SHP77 treated with DMSO at 0.1 percent for 48 hours (cell line): ENCODE measurements at regions not wholly inside any gene's neighbourhood (a gene's known extent, or its start where the extent isn't known, plus 50 kb on each side); places are given as distances from the start of the nearest gene placed in this dataset.

Source experiments
- DNase-seq: peaks from one replicate; lab custom pipeline; 2025; lab: John Stamatoyannopoulos, UW

DNA sequence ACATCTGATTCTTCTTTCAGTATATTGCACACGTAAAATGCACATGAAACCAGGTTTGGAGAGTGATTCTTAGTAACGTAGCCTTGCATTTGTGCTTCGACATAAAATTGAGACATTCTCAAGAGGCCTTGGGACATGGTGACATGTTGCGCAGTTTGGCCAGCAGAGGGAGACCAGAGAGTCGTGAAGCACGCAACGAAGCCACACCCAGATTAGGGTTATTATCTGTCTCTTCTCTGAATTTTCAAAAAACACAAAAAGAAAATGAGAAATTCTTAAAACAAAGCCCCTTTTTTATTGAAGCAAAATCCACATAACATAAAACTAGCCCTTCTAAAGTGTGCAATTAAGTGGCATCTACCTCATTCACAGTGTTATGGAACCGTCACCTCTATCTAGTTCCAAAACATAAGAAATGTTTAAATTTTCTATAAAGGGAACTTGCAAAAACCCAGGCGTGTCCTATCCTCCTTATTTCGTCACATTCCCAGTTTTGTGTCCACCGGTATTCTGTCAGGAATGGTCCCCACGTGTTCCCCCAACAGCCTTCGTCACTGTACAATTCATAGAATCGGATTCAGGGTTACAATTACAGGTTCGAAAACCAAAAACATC lies 108.8 kb upstream of the ATF7IP start:
- DNase-seq = peak; percentile 7

DNA sequence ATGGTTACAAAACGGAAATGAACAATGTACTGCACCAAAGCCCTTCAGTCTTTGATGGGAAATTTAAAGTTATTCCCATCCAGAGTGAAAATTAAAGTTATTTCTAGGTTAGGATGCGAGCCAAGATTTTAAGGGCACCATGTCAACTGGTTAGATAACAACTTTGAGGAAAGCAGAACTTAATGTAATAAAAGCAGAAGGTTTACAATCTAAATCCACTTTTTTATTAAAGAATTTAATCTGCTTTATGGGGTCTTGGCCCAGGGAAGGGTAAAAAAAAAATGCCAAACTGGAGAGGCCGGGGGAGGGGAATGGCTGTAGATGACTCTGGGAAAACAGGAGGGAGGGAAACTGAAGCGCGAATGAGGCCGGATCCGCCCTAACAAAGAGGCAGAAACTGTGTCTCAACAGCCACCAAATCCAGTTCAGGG lies 108.2 kb upstream of the ATF7IP start:
- DNase-seq = no peak

DNA sequence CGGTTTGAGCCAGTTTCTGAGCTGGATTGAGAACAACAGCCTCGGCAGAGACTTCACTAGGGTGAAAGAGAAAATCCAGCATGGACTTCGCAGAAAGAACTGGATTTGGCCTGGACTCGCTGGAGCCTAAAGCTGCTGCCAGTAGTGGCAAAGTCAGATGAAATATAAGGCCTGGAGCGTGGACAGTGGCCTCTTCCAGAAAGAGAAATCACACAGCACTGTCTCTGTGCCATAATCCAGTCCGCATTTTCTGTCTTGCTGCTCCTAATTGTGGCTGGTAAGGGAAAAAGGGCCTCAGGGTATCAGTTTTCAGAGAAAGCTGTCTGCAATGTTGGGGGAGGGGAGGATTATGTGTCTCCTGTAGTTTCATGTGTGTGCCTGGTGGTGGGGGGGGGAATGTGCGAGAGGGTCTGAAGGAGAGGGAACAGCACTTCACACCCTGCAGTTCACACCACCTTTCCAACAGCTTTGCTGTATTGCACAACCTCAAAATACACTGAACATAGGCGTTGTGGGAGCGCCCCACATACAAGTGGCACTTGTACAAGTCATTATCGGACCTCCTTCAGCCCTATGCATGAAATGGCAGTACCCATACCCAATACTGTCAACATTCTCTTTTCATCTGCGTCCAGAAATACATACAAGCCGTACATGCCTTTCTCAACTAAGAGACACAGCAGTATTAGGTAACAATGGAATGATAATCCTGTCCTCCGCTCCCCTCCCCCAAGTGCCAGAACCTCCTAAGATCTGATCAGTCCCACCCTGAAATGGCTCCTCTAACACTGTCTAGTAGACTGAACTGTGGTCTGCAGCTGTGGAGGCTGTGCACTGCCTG lies 107.5 kb upstream of the ATF7IP start:
- DNase-seq = peak; percentile 91

DNA sequence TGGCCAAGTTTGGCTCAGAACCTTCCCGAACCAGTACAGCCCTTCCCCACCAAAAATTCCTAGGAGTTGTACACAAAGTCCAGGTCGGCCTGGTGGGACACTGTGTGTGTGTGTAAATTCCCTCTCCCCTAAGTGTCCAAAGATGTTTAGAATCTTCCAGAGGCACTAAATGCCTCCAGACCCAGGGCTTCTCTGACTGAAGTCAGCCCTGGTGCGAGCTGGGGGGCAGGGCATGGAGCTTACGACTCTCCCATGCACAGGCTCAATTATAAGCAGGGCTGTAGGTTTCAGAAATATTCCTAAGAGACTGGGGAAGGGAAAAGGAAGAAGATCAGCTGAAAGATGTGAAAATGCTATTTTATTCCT lies 106.9 kb upstream of the ATF7IP start:
- no peak for DNase-seq

DNA sequence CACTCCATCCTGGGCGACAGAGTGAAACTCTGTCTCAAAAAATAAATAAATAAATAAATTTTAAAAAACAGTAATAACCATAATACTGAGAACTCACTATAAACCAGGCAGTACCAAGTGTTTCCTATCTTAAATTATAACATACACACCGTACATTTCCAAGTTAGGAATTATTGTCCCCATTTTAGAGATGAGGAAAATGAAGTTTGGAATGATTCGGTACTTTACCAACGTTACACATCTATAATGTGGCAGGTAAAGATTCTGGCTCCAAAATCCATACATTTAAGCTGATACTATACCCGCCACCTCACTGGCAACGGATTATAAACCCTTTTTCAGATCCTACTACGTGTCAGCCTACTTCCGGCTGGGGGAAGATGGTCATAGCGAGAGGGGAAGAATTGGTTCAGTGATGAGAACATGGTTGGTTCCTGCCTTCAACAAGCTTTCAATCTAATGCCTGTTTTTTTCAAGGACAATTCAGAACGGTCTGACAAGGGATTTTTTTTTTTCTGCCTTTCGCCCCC lies 105.9 kb upstream of the ATF7IP start:
- no peak for DNase-seq

DNA sequence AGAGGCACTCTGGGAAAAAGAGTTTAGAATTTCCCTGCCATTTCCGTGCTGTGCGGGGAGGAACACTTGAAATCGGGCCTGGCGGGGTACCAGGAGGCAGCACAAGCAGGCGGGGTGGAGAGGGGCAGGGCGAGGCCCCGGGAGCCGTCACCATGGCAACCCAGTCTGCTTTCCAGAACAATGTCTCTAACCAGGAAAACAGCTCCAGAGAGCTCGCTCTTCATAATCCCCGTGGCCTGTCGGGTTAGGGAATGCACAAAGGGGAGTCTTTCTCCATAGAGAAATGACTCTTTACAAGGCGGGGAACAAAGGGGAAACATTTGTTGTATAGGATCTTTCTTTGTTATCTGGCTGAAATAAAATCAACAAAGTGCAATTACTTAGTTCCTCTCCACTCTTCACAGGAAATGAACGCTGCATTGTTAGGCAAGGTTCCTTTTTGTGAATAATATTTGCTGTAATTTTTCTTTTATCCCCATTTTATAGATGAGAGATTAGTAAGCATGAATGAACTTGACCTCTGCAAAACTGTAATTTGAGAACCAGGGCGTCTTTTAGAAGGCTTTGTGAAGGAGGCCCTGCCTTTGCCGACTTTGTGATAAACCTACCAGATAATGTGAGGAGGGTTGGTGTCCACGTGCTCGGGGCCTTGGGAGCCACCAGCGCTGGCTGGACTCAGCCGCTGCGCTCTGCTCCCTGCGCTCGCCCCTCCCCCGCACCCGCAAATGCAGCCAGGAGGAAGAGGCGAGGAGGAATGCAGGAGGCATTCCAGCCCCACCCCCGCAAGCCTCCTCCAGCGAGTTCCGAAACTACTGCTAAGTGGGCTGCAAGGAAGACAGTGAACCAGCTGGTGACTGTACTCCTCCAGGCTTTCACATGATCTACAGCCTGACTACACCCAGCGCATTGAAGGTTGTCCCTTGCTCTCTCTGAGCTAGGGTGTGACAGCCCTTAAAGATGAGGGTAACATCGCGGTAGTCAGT lies 105.2 kb upstream of the ATF7IP start:
- peak; percentile 35 for DNase-seq

DNA sequence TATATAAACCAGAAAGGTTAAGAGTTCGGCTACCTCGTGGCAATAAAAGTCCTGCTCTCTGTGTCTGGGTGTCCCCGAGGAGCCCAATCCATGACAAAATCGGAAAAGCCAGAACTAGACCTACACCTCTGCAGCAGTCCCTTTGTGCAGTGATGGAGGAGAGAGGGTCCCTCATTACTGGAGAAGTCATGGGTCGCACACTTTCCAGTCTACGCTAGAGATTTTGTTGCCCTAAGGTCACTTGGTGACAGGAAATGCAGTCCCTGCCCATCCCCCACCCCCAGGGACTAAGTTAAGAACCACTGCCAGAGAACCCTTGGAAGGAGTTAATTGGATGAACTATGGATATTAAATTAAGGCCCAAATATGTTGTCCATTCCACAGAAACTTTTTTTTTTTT lies 104.4 kb upstream of the ATF7IP start:
- no peak for DNase-seq

DNA sequence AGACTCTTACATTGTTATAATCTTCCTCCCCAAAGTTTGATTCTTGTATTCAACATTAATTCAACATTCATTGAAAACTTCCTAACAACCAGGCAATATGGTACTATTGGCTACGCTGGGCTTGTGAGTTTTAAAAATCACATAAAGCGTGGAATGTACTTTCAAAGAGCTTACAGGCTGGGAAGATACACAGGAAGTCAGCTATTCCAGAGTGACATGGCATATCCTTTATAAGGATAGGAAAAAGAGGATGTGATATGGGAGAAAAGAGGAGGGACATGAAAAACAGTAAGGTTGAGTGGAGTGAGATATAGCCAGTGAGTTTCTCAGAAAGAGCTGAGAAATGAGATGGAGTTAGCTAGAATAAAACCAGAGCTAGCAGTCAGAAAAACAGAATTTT lies 103.6 kb upstream of the ATF7IP start:
- DNase-seq = no peak

DNA sequence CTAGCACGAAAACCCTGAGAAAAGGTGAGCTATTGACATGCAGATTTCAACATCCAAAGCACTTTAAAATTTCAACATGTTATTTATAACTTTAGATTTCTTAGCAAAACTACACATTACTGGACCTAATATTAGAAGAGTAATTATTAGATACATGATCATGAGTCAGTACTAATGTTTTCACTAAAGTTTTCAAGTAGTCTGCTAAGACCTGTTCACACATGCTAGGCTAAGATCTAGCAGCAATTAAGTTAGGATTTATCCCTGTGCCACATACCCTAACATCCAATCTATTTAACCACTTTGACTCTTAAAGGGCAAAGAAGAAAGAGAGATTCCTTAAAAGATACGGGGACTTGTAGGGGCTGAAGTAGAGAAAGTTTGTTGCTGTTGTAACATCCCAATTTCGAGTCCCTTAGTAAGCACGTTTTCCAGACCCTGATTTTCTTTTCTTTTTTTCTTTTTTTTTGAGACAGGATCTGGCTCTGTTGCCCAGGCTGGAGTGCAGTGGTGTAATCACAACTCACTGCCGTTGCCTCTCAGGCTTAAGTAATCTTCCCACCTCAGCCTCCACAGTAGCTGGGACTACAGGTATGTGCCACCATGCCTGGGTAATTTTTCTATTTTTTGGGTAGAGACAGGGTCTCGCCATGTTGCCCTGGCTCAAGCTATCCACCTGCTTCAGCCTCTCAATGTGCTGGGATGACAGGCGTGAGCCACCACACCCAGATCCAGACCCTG lies 102.5 kb upstream of the ATF7IP start:
- no peak for DNase-seq

DNA sequence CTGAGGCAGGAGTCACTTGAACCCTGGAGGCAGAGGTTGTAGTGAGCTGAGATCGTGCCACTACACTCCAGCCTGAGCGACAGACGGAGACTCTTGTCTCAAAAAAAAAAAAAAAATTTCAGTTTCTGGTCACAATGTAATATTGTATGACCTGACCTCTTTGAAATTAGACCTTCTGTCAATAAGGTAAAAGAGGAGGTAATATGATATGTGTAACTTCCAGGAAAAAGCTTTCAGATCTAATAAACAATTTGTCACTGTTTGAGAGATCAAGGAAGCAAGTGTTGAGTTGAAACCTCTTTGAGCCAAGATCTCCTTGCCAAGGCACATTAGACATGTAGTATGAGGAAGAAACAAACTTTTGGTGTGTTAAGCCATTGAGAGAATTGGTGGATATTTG lies 101.7 kb upstream of the ATF7IP start:
- no peak for DNase-seq

DNA sequence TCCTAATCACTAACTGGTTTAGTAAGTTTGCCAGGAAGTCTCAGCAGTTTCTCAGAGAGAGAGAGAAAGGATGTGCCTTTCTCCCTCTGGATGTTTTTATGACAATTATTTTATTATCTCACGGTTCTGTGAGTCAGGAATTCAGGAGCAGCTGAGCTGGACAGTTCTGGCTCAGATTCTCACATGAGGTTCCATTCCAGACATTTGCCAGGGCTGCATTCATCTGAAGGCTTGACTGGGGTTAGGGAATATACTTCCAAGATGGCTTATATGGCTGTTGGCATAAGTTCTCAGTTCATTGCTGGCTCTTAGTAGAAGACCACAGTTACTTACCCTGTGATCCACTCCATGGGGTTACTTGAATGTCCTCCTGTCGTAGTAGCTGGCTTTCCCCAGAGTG lies 101.2 kb upstream of the ATF7IP start:
- DNase-seq = no peak

DNA sequence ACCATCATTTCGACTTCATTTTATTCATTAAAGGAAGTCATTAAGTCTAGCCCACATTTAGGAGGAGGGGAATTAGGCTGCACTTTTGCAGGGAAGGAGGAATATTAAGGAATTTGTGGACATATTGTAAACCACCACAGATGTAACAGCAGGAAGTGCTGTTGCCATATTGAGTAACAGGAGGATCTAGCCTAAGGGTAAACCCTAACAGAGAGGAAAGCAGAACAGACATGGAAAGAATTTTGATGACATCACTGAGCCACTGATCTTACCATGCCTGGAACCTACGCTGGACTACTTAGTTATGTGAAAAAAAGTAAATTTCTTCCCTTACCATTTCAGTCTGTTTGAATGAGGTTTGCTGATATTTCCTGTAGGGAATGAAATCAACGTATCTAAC lies 100.7 kb upstream of the ATF7IP start:
- no peak for DNase-seq

DNA sequence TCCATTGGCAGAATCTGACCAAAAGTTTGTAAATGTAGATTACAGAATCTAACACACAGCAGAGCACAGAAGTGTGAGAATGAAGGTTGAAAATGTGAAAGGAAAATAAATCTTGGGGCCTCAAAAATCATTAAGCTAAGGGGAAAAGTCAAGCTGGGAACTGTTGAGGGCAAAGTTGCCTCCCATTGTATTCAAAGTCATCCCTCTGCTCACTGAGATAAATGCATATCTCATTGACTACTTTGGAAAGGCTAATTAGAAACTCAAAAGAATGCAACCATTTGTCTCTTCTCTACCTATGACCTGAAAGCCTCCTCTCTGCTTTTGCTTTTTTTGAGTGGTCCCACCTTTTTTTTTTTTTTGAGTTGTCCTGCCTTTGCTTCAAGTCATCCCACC lies 97.4 kb upstream of the ATF7IP start:
- no peak for DNase-seq

DNA sequence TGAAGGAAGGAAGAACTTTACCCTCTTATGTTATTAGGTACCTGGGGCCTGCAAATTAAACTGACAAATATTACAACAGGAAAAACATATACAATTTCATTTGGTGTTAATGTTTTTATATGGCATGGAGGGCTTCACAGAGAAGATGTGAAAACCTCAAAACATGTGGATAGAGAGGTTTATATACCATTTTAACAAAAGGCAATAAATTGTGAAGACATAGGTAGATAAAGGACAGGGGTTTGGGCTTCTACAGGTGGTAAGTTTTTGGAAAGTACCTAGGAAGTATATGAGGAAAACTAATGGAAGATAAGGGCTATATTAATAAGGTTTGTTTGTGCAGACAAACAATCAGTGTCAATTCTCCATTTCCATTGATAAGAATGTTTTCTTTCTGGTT lies 95.1 kb upstream of the ATF7IP start:
- DNase-seq = no peak

DNA sequence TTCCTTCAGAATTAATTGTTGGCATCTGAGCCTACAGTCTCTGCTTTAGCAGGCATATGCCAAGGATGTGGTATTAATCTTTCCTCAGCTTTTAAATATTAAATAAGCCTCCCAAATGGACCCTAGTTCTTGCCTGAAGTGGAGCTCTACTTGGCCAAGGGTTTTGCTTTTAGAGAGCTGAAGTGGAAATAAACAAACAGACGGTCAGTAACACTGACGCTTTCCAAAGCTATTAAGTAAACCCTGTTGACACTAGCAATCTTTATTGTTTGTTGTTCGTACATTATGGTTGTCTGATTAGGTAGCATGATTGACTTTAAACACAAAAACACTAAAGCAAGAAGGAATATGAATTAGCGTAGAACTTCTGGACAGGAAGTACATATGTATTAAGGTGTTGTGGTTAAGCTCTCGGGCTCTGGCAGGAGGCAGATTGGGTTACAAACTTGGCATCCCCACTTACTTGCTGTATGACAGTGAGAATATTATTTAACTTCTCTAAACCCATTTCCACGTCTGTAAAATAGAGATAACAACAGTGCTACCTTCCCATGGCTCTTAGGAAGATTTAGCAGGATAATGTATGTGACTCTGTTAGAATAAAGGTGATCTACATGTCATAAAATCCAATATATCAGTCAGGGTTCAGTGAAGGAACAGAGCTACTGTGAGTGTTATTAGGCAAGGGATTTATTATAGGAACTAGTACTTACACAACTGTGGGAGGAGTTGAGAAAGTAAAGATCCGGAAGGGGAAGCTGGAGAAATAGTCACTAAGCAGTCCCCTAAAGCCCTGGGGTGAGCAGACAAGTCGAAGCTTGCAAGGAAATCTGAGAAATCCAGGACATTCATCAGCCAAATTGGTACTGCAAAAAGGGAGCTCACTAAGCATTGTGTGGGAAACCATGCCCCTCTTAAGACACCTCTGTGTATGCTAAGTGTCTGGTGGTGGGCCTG lies 92.2 kb upstream of the ATF7IP start:
- no peak for DNase-seq

DNA sequence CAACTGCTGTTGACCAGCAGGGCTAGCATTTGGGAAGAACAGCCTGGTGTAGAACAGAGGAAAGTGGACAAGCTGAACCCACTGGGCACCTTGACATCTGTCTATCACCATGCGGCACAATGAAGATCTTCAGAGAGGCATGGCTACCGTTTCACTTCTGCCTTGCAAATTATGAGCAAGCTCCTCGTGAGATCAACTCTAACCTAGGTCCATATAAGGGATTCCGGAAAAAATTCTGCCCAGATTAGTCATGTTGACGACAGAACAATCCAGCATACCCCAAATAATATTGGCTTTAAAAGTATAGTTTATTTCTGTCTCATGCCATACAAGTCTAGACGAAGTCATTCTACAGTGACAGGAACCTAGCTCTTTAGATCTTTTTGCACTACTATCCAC lies 91.6 kb upstream of the ATF7IP start:
- DNase-seq = no peak

DNA sequence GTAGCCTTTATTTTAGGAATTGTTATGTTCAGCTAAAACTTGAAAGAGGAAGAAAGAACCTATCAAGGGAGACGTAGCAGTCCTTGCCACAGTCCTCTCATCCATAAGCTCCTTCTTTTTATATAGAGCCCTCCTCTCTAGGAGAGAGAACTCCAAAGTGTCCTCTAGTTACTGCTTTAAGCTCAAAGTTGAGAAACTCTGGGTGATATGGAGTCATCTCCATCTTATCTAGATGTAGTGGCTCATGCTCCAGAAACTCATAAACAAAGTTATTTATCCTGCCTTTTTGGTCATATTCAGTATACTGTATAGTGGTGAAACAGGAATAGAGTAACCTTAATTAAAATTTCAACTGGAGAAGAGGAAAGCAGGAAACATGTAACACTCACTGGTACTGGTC lies 90.4 kb upstream of the ATF7IP start:
- DNase-seq = no peak

DNA sequence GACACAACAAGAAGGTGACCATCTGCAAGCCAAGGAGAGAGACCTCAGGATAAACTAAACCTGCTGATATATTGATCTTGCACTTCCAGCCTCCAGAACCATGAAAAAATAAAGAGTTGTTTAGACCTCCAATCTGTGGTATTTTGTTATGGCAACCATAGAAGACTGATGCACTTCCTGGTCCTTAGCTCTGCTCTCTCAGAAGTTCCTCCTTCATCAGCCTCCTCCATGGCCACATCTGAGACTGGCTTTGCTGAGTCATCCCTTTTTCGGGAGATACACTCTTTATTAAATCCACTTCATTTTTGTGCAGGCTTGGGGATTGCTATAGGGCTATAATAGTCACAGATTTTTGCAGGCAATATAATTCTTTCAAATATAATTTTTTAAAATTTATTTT lies 89.6 kb upstream of the ATF7IP start:
- no peak for DNase-seq

DNA sequence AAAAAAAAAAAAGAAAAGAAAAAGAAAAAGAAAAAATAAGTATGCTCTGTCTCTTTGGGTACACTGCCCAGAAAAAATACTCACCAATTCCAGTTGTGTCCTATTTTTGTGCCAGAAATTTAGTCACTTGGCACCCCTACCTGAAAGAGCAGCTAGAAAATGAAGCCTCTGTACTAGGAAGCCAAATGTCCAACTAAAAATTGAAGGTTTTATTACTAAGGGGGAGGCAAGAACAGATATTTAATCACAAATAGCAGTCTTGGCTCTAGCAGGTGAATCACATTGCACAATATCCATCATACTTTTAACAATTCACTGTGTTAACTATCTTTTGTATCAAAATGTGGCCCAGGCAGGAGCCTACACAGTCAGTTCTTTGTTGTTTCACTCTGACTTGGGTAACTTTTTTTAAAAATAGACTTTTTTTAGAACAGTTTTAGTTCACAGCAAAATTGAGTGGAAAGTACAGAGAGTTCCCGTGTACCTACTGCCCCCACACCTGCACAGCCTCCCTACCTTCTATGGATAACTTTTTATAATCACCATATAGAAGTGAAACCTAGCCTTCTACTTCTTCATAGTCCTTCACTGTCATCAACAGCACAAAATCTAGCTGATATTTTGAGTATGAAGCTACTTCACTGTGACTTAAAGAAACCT lies 87.1 kb upstream of the ATF7IP start:
- no peak for DNase-seq

DNA sequence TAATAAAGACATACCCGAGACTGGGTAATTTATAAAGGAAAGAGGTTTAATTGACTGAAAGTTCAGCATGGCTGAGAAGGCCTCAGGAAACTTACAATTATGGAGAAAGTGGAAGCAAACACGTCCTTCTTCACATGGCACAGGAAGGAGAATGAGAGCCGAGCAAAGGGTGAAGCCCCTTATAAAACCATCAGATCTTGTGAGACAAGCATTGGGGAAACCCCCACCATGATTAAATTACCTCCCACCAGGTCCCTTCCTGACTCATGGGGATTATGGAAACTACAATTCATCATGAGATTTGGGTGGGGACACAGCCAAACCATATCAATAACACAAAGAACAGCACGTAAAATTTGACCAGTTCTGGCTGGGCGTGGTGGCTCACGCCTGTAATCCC lies 85.6 kb upstream of the ATF7IP start:
- no peak for DNase-seq
